HepG2 (cell line): ENCODE measurements at regions not wholly inside any gene's neighbourhood (a gene's known extent, or its start where the extent isn't known, plus 50 kb on each side); places are given as distances from the start of the nearest gene placed in this dataset.
A peak's percentile ranks its signal among the peaks of the same experiment; 100 is the strongest.

Source experiments
- AHR ChIP-seq: IDR thresholded peaks from 2 replicates; pipeline ENCODE4 v1.6.1; 2018; ENCODE audit warnings: missing genetic modification reagents, missing compliant biosample characterization
- ELF4 ChIP-seq: sonication (generic); formaldehyde crosslinking; IDR thresholded peaks from 2 replicates; pipeline ENCODE4 v1.5.0; 2020; ENCODE audit warnings: missing genetic modification reagents, mild to moderate bottlenecking, moderate library complexity, borderline replicate concordance
- ISL2 ChIP-seq: sonication (generic); formaldehyde crosslinking; IDR thresholded peaks from 2 replicates; pipeline ENCODE4 v1.5.0; 2020; ENCODE audit warnings: missing genetic modification reagents
- KLF9 ChIP-seq: IDR thresholded peaks from 2 replicates; pipeline ENCODE4 v1.6.1; 2016; ENCODE audit warnings: low read depth
- MIER2 ChIP-seq: IDR thresholded peaks from 2 replicates; pipeline ENCODE4 v1.6.1; 2016; ENCODE audit warnings: missing biosample characterization, missing genetic modification reagents
- MXI1 ChIP-seq: IDR thresholded peaks from 3 replicates; pipeline ENCODE4 v1.6.1; 2012; ENCODE audit warnings: low read depth, low read length, inconsistent platforms, borderline replicate concordance
- PTBP1 ChIP-seq: fragments of 200-400 bp; formaldehyde crosslinking; IDR thresholded peaks from 2 replicates; pipeline ENCODE4 v1.6.1; 2018; ENCODE audit warnings: low read length, low read depth; ENCODE audit not compliant: poor library complexity, severe bottlenecking
- SIN3A ChIP-seq: IDR thresholded peaks from 2 replicates; pipeline ENCODE4 v1.6.1; 2011; ENCODE audit warnings: low read depth, mild to moderate bottlenecking, control low read depth, low read length, borderline replicate concordance
- TBL1XR1 ChIP-seq: fragments of 150-350 bp; IDR thresholded peaks from 2 replicates; pipeline ENCODE4 v1.6.1; 2014; ENCODE audit warnings: borderline replicate concordance, low read length; ENCODE audit not compliant: partially characterized antibody
- WIZ ChIP-seq: sonication (generic); formaldehyde crosslinking; IDR thresholded peaks from 2 replicates; pipeline ENCODE4 v1.5.1; 2020; ENCODE audit warnings: mild to moderate bottlenecking, missing genetic modification reagents
- ZBTB21 ChIP-seq: sonication (generic); formaldehyde crosslinking; IDR thresholded peaks from 2 replicates; pipeline ENCODE4 v1.4.0; 2020; ENCODE audit warnings: missing genetic modification reagents
- ZNF235 ChIP-seq: sonication (generic); formaldehyde crosslinking; IDR thresholded peaks from 2 replicates; pipeline ENCODE4 v1.8.1; 2023; ENCODE audit warnings: mild to moderate bottlenecking, missing genetic modification reagents, borderline replicate concordance
- ZNF713 ChIP-seq: sonication (generic); formaldehyde crosslinking; IDR thresholded peaks from 2 replicates; pipeline ENCODE4 v1.4.0; 2020; ENCODE audit warnings: mild to moderate bottlenecking, missing genetic modification reagents
- TF ChIP-seq, protein P1 (sequence below): sonication (generic); formaldehyde crosslinking; IDR thresholded peaks from 2 replicates; pipeline ENCODE4 v1.5.0; 2020; ENCODE audit warnings: missing genetic modification reagents
- TF ChIP-seq, protein P2 (sequence below): sonication (generic); formaldehyde crosslinking; IDR thresholded peaks from 2 replicates; pipeline ENCODE4 v1.5.0; 2020; ENCODE audit warnings: missing genetic modification reagents
- TF ChIP-seq, protein P3 (sequence below): sonication (generic); formaldehyde crosslinking; IDR thresholded peaks from 2 replicates; pipeline ENCODE4 v1.4.0; 2020; ENCODE audit warnings: missing genetic modification reagents, borderline replicate concordance
- TF ChIP-seq, protein P4 (sequence below): sonication (generic); formaldehyde crosslinking; IDR thresholded peaks from 2 replicates; pipeline ENCODE4 v1.4.0; 2020; ENCODE audit warnings: mild to moderate bottlenecking, missing genetic modification reagents
- TF ChIP-seq, protein P5 (sequence below): sonication (generic); formaldehyde crosslinking; IDR thresholded peaks from 2 replicates; pipeline ENCODE4 v1.5.0; 2020; ENCODE audit warnings: missing genetic modification reagents
- TF ChIP-seq, protein P6 (sequence below): sonication (generic); formaldehyde crosslinking; IDR thresholded peaks from 2 replicates; pipeline ENCODE4 v1.5.1; 2020; ENCODE audit warnings: mild to moderate bottlenecking, missing genetic modification reagents, borderline replicate concordance

DNA sequence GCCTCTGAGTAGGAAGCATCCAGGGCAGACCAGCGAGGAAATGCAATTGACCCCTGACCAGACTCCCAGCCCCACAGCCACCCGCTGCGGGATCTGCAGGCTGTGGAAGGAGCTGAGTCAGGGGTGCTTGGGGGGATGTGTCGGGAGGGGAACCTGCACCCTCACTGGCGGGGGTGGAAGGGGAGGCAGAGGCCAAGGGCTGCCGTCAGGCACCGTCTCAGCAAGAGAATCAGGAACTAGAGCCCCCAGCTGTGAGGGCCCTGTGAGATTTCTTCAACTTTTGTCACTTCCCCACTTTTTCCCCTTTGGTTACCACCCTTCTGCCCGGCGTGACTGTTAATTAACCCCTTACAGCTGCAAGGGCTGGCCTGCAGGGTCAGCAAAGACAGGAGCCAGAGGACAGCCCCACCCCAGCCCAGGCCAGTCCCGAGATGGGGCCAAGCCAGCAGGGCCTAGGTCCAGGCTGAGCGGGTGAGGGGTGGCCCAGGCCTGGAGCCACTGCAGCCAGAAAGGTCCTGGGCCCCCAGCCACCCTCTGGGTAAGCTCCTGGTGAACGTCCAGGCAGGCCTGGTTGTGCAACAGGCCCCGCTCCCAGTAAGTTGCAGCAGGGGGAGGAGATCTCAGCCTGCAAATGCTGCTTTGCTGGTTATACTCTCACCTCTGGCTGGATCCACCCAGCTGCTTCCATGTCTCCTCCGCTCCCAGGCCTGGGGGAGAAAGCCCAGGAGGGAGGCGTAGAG lies 147.0 kb upstream of the ID2 start (continued):
- TF ChIP-seq, protein P1, sequence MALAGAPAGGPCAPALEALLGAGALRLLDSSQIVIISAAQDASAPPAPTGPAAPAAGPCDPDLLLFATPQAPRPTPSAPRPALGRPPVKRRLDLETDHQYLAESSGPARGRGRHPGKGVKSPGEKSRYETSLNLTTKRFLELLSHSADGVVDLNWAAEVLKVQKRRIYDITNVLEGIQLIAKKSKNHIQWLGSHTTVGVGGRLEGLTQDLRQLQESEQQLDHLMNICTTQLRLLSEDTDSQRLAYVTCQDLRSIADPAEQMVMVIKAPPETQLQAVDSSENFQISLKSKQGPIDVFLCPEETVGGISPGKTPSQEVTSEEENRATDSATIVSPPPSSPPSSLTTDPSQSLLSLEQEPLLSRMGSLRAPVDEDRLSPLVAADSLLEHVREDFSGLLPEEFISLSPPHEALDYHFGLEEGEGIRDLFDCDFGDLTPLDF: no peak
- TF ChIP-seq ZBTB21 (no peak), MIER2 (no peak), ZNF235 (CRISPR knock-in tag) (no peak), AHR (CRISPR knock-in tag) (no peak), ELF4 (CRISPR knock-in tag) (no peak), SIN3A (no peak), PTBP1 (no peak), MXI1 (no peak), WIZ (CRISPR knock-in tag) (no peak), ZNF713 (CRISPR knock-in tag) (no peak), ISL2 (CRISPR knock-in tag) (no peak), TBL1XR1 (no peak), KLF9 (no peak)
- TF ChIP-seq, protein P2, sequence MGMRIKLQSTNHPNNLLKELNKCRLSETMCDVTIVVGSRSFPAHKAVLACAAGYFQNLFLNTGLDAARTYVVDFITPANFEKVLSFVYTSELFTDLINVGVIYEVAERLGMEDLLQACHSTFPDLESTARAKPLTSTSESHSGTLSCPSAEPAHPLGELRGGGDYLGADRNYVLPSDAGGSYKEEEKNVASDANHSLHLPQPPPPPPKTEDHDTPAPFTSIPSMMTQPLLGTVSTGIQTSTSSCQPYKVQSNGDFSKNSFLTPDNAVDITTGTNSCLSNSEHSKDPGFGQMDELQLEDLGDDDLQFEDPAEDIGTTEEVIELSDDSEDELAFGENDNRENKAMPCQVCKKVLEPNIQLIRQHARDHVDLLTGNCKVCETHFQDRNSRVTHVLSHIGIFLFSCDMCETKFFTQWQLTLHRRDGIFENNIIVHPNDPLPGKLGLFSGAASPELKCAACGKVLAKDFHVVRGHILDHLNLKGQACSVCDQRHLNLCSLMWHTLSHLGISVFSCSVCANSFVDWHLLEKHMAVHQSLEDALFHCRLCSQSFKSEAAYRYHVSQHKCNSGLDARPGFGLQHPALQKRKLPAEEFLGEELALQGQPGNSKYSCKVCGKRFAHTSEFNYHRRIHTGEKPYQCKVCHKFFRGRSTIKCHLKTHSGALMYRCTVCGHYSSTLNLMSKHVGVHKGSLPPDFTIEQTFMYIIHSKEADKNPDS (CRISPR knock-in tag): no peak
- TF ChIP-seq, protein P3, sequence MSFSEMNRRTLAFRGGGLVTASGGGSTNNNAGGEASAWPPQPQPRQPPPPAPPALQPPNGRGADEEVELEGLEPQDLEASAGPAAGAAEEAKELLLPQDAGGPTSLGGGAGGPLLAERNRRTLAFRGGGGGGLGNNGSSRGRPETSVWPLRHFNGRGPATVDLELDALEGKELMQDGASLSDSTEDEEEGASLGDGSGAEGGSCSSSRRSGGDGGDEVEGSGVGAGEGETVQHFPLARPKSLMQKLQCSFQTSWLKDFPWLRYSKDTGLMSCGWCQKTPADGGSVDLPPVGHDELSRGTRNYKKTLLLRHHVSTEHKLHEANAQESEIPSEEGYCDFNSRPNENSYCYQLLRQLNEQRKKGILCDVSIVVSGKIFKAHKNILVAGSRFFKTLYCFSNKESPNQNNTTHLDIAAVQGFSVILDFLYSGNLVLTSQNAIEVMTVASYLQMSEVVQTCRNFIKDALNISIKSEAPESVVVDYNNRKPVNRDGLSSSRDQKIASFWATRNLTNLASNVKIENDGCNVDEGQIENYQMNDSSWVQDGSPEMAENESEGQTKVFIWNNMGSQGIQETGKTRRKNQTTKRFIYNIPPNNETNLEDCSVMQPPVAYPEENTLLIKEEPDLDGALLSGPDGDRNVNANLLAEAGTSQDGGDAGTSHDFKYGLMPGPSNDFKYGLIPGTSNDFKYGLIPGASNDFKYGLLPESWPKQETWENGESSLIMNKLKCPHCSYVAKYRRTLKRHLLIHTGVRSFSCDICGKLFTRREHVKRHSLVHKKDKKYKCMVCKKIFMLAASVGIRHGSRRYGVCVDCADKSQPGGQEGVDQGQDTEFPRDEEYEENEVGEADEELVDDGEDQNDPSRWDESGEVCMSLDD: no peak
- TF ChIP-seq, protein P4, sequence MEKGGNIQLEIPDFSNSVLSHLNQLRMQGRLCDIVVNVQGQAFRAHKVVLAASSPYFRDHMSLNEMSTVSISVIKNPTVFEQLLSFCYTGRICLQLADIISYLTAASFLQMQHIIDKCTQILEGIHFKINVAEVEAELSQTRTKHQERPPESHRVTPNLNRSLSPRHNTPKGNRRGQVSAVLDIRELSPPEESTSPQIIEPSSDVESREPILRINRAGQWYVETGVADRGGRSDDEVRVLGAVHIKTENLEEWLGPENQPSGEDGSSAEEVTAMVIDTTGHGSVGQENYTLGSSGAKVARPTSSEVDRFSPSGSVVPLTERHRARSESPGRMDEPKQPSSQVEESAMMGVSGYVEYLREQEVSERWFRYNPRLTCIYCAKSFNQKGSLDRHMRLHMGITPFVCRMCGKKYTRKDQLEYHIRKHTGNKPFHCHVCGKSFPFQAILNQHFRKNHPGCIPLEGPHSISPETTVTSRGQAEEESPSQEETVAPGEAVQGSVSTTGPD (CRISPR knock-in tag): peak; percentile 52; the same call in 1 of the 2 replicates
- TF ChIP-seq, protein P5, sequence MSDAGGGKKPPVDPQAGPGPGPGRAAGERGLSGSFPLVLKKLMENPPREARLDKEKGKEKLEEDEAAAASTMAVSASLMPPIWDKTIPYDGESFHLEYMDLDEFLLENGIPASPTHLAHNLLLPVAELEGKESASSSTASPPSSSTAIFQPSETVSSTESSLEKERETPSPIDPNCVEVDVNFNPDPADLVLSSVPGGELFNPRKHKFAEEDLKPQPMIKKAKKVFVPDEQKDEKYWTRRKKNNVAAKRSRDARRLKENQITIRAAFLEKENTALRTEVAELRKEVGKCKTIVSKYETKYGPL (CRISPR knock-in tag): no peak; the same call in 1 of the 2 replicates
- TF ChIP-seq, protein P6, sequence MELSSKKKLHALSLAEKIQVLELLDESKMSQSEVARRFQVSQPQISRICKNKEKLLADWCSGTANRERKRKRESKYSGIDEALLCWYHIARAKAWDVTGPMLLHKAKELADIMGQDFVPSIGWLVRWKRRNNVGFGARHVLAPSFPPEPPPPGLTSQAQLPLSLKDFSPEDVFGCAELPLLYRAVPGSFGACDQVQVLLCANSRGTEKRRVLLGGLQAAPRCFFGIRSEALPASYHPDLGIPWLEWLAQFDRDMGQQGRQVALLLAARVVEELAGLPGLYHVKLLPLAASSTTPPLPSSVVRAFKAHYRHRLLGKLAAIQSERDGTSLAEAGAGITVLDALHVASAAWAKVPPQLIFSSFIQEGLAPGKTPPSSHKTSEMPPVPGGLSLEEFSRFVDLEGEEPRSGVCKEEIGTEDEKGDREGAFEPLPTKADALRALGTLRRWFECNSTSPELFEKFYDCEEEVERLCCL (CRISPR knock-in tag): no peak
